GM19395 (cell line): ENCODE measurements at regions not wholly inside any gene's neighbourhood (a gene's known extent, or its start where the extent isn't known, plus 50 kb on each side); places are given as distances from the start of the nearest gene placed in this dataset.
"Not testable (repeated sequence)": the region's sequence is repeated elsewhere in the genome, so short reads cannot be mapped to it uniquely, and the experiment has no call there.

ENCODE experiments used
- ATAC-seq: cut with Tn5 transposase; IDR thresholded peaks from one replicate; pipeline ENCODE4 v1.9.1; 2021; ENCODE audit warnings: mild to moderate bottlenecking, moderate library complexity; ENCODE audit not compliant: unreplicated experiment

GRCh38 chr5:109630093-109630492 lies 59.6 kb upstream of the MAN2A1 start:
- ATAC-seq: no peak

- no peak for ATAC-seq
Measured at GRCh38 chr5:109628591-109628990, 61.1 kb upstream of the MAN2A1 start.

GRCh38 chr5:109621266-109621665 lies 68.5 kb upstream of the MAN2A1 start:
- not testable (repeated sequence) for ATAC-seq

GRCh38 chr5:109620651-109621050 lies 69.1 kb upstream of the MAN2A1 start:
- ATAC-seq: no peak

- no peak for ATAC-seq
Measured at GRCh38 chr5:109619606-109620005, 70.1 kb upstream of the MAN2A1 start.

GRCh38 chr5:109619021-109619460 lies 70.7 kb upstream of the MAN2A1 start:
- ATAC-seq: no peak

- no peak for ATAC-seq
Measured at GRCh38 chr5:109614981-109615380, 74.7 kb upstream of the MAN2A1 start.

- no peak for ATAC-seq
Measured at GRCh38 chr5:109614301-109614700, 75.4 kb upstream of the MAN2A1 start.

- ATAC-seq: no peak
Measured at GRCh38 chr5:109612278-109612905, 77.3 kb upstream of the MAN2A1 start.

GRCh38 chr5:109611505-109611904 lies 78.2 kb upstream of the MAN2A1 start:
- no peak for ATAC-seq

GRCh38 chr5:109611061-109611460 lies 78.7 kb upstream of the MAN2A1 start:
- no peak for ATAC-seq

GRCh38 chr5:109610581-109610980 lies 79.1 kb upstream of the MAN2A1 start:
- ATAC-seq: no peak

GRCh38 chr5:109605207-109605730 lies 84.5 kb upstream of the MAN2A1 start:
- no peak for ATAC-seq

GRCh38 chr5:109604758-109605157 lies 85.0 kb upstream of the MAN2A1 start:
- no peak for ATAC-seq

GRCh38 chr5:109601736-109602135 lies 88.0 kb upstream of the MAN2A1 start:
- ATAC-seq: no peak

- ATAC-seq: no peak
Measured at GRCh38 chr5:109597893-109598292, 91.8 kb upstream of the MAN2A1 start.

GRCh38 chr5:109594217-109594616 lies 95.5 kb upstream of the MAN2A1 start:
- ATAC-seq: no peak

- ATAC-seq: no peak
Measured at GRCh38 chr5:109590799-109591198, 98.9 kb upstream of the MAN2A1 start.

- ATAC-seq: no peak
Measured at GRCh38 chr5:109589986-109590385, 99.7 kb upstream of the MAN2A1 start.

GRCh38 chr5:109589239-109589638 lies 100.5 kb upstream of the MAN2A1 start:
- no peak for ATAC-seq

- no peak for ATAC-seq
Measured at GRCh38 chr5:109588281-109589035, 101.3 kb upstream of the MAN2A1 start.

GRCh38 chr5:109584986-109585599 lies 104.6 kb upstream of the MAN2A1 start:
- no peak for ATAC-seq
